Brain pericyte (primary cell): ENCODE measurements at regions not wholly inside any gene's neighbourhood (a gene's known extent, or its start where the extent isn't known, plus 50 kb on each side); places are given as distances from the start of the nearest gene placed in this dataset.
"Not testable (repeated sequence)": the region's sequence is repeated elsewhere in the genome, so short reads cannot be mapped to it uniquely, and the experiment has no call there.

ENCODE experiments used
- DNase-seq: peaks from one replicate; pipeline ENCODE4 v3.0.0-alpha.2; 2012; ENCODE audit warnings: low read depth, low spot score

GRCh38 chr3:8001712-8002111 is 499.9 kb upstream of the LMCD1 start:
- DNase-seq: no peak

GRCh38 chr3:8011902-8012301 is 489.7 kb upstream of the LMCD1 start:
- DNase-seq: no peak

DNA sequence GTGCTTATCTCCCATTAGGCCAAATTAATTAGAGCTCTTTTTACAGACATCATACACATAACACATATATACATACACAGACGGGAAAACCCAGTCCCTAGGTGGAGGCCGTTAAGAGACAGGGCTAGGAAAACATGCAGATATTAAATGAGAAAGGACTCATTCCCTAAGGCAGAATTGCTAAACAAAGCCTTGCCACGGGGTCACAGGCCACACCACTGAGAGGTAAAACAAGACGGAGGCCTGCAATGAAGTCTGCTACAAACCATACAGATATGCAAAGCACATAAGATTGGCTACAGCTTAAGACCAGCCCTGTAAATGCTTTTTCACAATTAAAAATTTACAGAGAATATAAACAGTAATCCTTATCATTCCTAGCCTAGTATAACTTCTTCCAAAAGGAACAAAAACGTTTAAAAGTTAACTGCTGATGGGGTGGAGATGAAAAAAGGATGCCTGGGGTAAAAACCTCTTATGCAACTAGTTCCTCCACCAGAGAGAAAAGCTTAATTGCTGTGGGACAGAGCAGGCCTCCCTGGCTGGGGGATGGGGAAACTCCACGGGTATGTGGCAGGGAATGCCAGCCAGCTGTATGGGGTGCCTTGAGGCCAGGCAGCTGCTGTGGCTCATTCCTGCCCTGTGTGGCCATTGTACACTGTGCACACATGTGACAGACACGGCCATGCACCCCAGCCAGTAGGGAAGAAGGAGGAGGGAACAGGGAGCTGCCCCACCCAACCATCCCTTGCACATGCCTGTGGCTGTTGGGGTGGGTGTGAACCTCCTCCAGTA is 481.4 kb upstream of the LMCD1 start:
- DNase-seq: no peak

GRCh38 chr3:8027954-8028353 is 473.7 kb upstream of the LMCD1 start:
- DNase-seq: no peak

GRCh38 chr3:8050283-8050682 is 451.3 kb upstream of the LMCD1 start:
- no peak for DNase-seq

DNA sequence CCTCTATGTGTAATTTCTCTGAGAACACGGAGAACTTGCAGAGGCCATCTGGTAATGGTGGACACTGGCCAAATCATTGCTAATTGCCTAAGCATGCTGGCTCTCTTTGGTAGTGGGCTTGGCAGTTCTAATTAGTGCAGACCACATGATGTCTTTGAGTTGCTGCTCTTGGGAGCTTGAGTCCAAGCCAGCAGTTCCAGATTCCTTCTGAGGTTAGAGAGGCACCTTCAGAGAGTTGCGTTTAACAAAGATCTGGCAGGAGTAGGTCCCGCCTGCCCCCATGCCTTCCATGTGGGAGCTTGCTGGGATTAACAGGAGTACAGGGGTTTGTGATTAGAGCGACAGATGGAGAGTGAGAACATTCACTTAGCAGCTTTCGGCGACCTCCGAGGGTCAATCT is 449.0 kb upstream of the LMCD1 start:
- DNase-seq: no peak

GRCh38 chr3:8068135-8068534 is 433.5 kb upstream of the LMCD1 start:
- not testable (repeated sequence) for DNase-seq

- DNase-seq: no peak
Observed at GRCh38 chr3:8069471-8069870, 432.2 kb upstream of the LMCD1 start.

- DNase-seq: no peak
Observed at GRCh38 chr3:8070011-8070410, 431.6 kb upstream of the LMCD1 start.

DNA sequence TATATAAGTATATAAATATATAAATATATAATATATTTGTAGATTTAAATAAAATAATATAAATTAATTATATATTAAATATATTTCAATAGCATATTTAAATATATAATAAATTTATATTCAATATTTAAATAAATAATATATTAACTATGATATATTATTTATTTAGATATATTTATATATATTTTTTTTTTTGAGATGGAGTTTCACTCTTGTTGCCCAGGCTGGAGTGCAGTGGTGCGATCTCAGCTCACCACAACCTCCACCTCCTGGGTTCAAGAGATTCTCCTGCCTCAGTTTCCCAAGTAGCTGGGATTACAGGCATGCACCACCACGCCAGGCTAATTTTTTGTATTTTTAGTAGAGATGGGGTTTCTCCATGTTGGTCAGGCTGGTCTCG is 426.9 kb upstream of the LMCD1 start:
- DNase-seq: not testable (repeated sequence)

GRCh38 chr3:8077126-8077525 is 424.5 kb upstream of the LMCD1 start:
- no peak for DNase-seq

DNA sequence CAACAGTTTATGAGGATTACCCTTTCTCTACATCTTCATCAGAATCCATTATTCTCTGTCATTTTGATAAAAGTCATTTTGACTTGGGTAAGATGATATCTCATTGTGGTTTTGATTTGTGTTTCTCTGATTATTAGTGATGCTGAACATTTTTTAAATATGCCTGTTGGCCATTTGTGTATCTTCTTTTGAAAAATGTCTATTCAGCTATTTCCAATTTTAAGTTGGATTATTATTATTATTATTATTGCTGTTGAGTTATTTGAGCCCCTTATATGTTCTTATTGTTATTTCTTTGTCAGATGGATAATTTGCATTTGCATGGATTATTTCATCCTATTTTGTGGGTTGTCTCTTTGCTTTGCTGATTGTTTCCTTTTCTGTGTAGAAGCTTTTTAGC is 421.2 kb upstream of the LMCD1 start:
- DNase-seq: no peak

- DNase-seq: no peak
Observed at GRCh38 chr3:8085498-8085897, 416.1 kb upstream of the LMCD1 start.

- DNase-seq: no peak
Observed at GRCh38 chr3:8087951-8088350, 413.7 kb upstream of the LMCD1 start.

GRCh38 chr3:8094415-8094814 is 407.2 kb upstream of the LMCD1 start:
- DNase-seq: no peak

DNA sequence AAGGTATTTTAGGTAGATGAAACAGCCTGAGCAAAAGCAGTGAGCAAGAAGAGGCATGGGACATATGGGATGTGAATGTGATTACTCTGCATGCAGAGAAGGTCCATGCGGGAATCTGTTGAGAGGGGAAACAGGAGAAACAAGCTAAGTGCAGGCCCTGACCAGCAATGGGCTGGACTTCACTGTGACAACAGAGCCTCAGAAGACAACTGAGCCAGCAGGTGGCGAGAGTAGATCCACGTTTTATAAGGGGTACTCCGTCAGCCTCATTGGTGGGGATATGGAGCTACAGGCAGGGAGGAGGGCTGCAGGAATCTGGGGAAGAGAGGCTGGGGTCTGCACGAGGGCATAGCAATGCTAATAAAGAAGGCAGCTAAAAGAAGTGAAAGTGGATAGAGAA is 405.9 kb upstream of the LMCD1 start:
- no peak for DNase-seq

GRCh38 chr3:8097690-8098089 is 403.9 kb upstream of the LMCD1 start:
- DNase-seq: no peak

GRCh38 chr3:8103954-8104353 is 397.7 kb upstream of the LMCD1 start:
- DNase-seq: no peak

DNA sequence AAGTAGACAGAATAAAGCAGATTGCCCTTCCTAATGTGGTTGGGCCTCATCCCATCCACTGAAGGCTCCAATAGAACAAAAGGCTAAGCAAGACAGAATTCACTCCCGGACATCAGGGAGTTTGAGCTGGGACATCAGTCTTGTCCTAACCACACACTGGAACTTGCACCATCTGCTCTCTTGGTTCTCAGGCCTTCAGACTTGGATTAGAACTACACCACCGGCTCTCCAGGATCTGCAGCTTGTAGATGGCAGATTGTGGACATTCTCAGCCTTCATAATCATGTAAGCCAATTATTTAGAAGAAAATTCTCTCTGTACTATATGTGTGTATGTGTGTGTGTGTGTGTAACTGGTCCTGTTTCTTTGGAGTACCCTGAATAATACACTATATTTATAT is 394.7 kb upstream of the LMCD1 start:
- no peak for DNase-seq

DNA sequence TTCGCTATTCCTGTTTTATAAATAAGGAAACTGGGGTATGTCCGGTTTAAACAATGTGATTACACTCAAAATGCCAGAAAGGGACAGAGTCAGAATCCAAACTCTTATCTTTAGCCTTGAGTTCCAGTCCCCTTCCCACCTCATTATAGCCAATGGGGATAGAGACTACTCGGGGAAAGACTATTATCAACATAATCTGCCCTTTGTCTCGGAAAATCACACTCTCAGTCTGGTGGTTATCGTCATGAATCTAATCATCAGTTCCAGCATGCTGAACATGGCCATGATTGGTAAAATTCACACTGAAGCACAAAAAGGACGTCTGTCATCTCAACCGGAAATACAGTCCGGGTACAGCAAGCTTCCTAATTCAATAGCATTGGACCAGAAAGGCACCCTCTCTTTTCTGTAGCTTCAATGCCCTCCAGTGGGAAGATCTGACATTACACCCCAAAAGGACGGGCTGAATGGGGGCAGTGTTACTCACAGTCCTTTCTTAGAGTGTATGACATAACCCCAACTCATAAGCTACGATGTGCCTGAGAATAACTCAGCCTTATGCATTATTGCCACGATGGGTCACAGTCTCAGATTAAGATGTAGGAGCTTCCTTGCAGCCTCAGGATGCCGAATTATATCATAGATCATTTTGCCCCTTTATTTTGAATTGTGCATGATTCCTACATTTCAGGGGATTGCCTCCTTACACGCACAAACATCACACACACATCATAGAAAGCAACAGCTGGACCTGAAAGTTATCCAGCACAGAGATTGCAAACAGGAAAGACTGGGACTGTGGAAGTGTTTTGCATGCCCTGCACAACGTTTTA is 390.4 kb upstream of the LMCD1 start:
- DNase-seq: no peak

GRCh38 chr3:8112587-8112986 is 389.0 kb upstream of the LMCD1 start:
- DNase-seq: no peak

DNA sequence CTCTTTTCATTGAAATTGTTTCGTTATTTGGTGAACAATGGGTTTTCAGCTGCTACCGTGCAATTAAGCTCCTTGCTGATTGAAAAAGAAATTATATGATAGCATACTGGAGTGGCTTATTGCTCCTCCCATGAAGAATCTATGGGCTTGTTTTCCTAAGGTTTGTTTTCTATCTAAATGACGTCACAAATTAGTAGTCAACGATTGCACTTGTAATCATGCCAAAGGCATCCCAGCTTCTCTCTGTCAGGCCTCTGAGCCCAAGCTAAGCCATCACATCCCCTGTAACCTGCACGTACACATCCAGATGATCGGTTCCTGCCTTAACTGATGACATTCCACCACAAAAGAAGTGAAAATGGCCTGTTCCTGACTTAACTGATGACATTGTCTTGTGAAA is 388.0 kb upstream of the LMCD1 start:
- no peak for DNase-seq

GRCh38 chr3:8128686-8129085 is 372.9 kb upstream of the LMCD1 start:
- no peak for DNase-seq
